GM19351 (cell line): ENCODE measurements at regions not wholly inside any gene's neighbourhood (a gene's known extent, or its start where the extent isn't known, plus 50 kb on each side); places are given as distances from the start of the nearest gene placed in this dataset.

Experiments used
- ATAC-seq: cut with Tn5 transposase; IDR thresholded peaks from one replicate; pipeline ENCODE4 v1.9.1; 2021; ENCODE audit warnings: mild to moderate bottlenecking, moderate library complexity; ENCODE audit not compliant: unreplicated experiment

GRCh38 chr2:234621120-234621519, 124.2 kb upstream of the ARL4C start:
- ATAC-seq: no peak

GRCh38 chr2:234620018-234620417, 123.1 kb upstream of the ARL4C start:
- ATAC-seq: no peak

- ATAC-seq: no peak
Measured at GRCh38 chr2:234615643-234616356, 118.9 kb upstream of the ARL4C start.

GRCh38 chr2:234611209-234611608, 114.3 kb upstream of the ARL4C start:
- peak; percentile 54 for ATAC-seq

- no peak for ATAC-seq
Measured at GRCh38 chr2:234608946-234609345, 112.1 kb upstream of the ARL4C start.

GRCh38 chr2:234607691-234608090, 110.8 kb upstream of the ARL4C start:
- ATAC-seq: no peak

- ATAC-seq: no peak
Measured at GRCh38 chr2:234606896-234607295, 110.0 kb upstream of the ARL4C start.

GRCh38 chr2:234603619-234604018, 106.7 kb upstream of the ARL4C start:
- no peak for ATAC-seq

- ATAC-seq: no peak
Measured at GRCh38 chr2:234601213-234601612, 104.3 kb upstream of the ARL4C start.

GRCh38 chr2:234597576-234597861, 100.6 kb upstream of the ARL4C start:
- no peak for ATAC-seq

GRCh38 chr2:234596696-234597575, 100.1 kb upstream of the ARL4C start:
- ATAC-seq: no peak

GRCh38 chr2:234595829-234596228, 98.9 kb upstream of the ARL4C start:
- ATAC-seq: no peak

- no peak for ATAC-seq
Measured at GRCh38 chr2:234594715-234595114, 97.8 kb upstream of the ARL4C start.

GRCh38 chr2:234593636-234594035, 96.8 kb upstream of the ARL4C start:
- no peak for ATAC-seq

- ATAC-seq: no peak
Measured at GRCh38 chr2:234592541-234592940, 95.7 kb upstream of the ARL4C start.

GRCh38 chr2:234590076-234590475, 93.2 kb upstream of the ARL4C start:
- ATAC-seq: no peak

- no peak for ATAC-seq
Measured at GRCh38 chr2:234588054-234588430, 91.2 kb upstream of the ARL4C start.

- no peak for ATAC-seq
Measured at GRCh38 chr2:234587341-234588053, 90.6 kb upstream of the ARL4C start.

- ATAC-seq: no peak
Measured at GRCh38 chr2:234583331-234583730, 86.5 kb upstream of the ARL4C start.

- no peak for ATAC-seq
Measured at GRCh38 chr2:234580686-234581085, 83.8 kb upstream of the ARL4C start.

GRCh38 chr2:234579231-234579962, 82.5 kb upstream of the ARL4C start:
- no peak for ATAC-seq
